GM12865 (cell line): ENCODE measurements at regions not wholly inside any gene's neighbourhood (a gene's known extent, or its start where the extent isn't known, plus 50 kb on each side); places are given as distances from the start of the nearest gene placed in this dataset.

Source experiments
- DNase-seq: peaks from one replicate; pipeline ENCODE4 v3.0.0; 2010; ENCODE audit warnings: low read depth
- H3K4me3 ChIP-seq: 2 replicates; pipeline ENCODE4 v1.5.1; 2011; ENCODE audit warnings: mild to moderate bottlenecking, low read depth, low read length, control low read depth
- CTCF ChIP-seq: IDR thresholded peaks from 2 replicates; pipeline ENCODE4 v1.5.1; 2011; ENCODE audit warnings: low read length, control low read depth, low read depth, inconsistent platforms; ENCODE audit not compliant: insufficient read depth; ENCODE audit errors: missing control alignments

DNA sequence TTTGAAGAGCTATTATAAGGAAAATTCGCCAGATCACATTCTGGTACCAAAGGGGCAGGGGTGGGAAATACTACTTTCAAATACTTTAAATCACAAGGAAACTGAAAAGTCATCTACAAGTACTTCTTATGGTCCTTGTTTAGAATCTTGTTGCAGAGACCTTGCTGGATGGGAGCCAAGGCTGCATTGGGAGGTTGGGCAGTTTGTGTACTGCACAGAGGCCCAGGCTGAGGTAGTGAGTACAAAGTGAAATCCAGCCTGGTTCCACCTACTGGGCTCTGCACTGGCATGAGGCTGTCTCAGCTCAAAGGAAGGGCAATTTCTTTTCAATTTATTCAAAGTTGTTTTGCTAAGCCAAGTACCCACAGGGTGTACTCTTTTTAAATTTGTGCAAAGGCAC is 140.3 kb upstream of the DLX2 start:
- TF ChIP-seq CTCF, result no peak
- DNase-seq, result no peak
- H3K4me3 ChIP-seq, result no peak overlapping the region

GRCh38 chr2:172244419-172245130 is 141.9 kb upstream of the DLX2 start:
- DNase-seq, result no peak
- no peak overlapping the region for H3K4me3 ChIP-seq
- TF ChIP-seq CTCF, result no peak

- no peak for TF ChIP-seq CTCF
- DNase-seq, result no peak
- H3K4me3 ChIP-seq, result no peak overlapping the region
Measured at GRCh38 chr2:172246649-172247048, 143.9 kb upstream of the DLX2 start.

- no peak for DNase-seq
- no peak overlapping the region for H3K4me3 ChIP-seq
- TF ChIP-seq CTCF, result no peak
Measured at GRCh38 chr2:172247203-172247602, 144.5 kb upstream of the DLX2 start.

- DNase-seq, result no peak
- no peak overlapping the region for H3K4me3 ChIP-seq
- no peak for TF ChIP-seq CTCF
Measured at GRCh38 chr2:172248381-172248780, 145.7 kb upstream of the DLX2 start.

- H3K4me3 ChIP-seq, result no peak overlapping the region
- DNase-seq, result no peak
- TF ChIP-seq CTCF, result no peak
Measured at GRCh38 chr2:172248785-172249187, 146.1 kb upstream of the DLX2 start.

GRCh38 chr2:172249334-172249733 is 146.6 kb upstream of the DLX2 start:
- no peak for TF ChIP-seq CTCF
- DNase-seq, result no peak

More at GRCh38 chr2:172249334-172249733, 146.6 kb upstream of the DLX2 start:
- no peak overlapping the region for H3K4me3 ChIP-seq
